Panc1 (cell line): ENCODE measurements at regions not wholly inside any gene's neighbourhood (a gene's known extent, or its start where the extent isn't known, plus 50 kb on each side); places are given as distances from the start of the nearest gene placed in this dataset.

Experiments
- ATAC-seq: fragments of 200-7000 bp; cut with Tn5 transposase; 2 replicates; pipeline ENCODE4 v1.9.1; 2020; ENCODE audit warnings: mild to moderate bottlenecking, moderate library complexity
- BruUV-seq: library from RNA; stranded (reverse); fragments of 400-500 nt; replicated peaks from 2 replicates; lab custom pipeline; 2021; lab: Mats Ljungman, UMichigan
- CTCF ChIA-PET: fragments of 300-600 bp; sonication (Branson Sonifier 250); formaldehyde crosslinking; loops from one replicate; lab custom pipeline; 2022; ENCODE audit warnings: antibody characterized with exemption; lab: Charles Lee
- POLR2A ChIA-PET: fragments of 300-600 bp; sonication (Branson Sonifier 250); formaldehyde crosslinking; loops from one replicate; lab custom pipeline; 2022; ENCODE audit warnings: antibody characterized with exemption; lab: Charles Lee
- DNase-seq: peaks from one replicate; pipeline ENCODE4 v3.0.0-alpha.2; 2010; ENCODE audit warnings: low read depth, low spot score
- H3K27ac ChIP-seq: 2 replicates; pipeline ENCODE4 v1.5.1; 2011; ENCODE audit warnings: mild to moderate bottlenecking, low read length, inconsistent platforms
- H3K27me3 ChIP-seq: fragments of 200-500 bp; sonication (Bioruptor generic); 2 replicates; pipeline ENCODE4 v1.6.0; 2014; ENCODE audit warnings: low read length, inconsistent platforms; ENCODE audit not compliant: control insufficient read depth, insufficient read depth
- H3K36me3 ChIP-seq: fragments of 200-500 bp; sonication (Bioruptor generic); 2 replicates; pipeline ENCODE4 v1.5.1; 2014; ENCODE audit warnings: inconsistent platforms, mild to moderate bottlenecking, low read length, moderate library complexity; ENCODE audit not compliant: control insufficient read depth, insufficient read depth
- H3K4me1 ChIP-seq: 2 replicates; pipeline ENCODE4 v1.5.1; 2011; ENCODE audit warnings: inconsistent platforms, mild to moderate bottlenecking, low read length, moderate library complexity; ENCODE audit not compliant: control insufficient read depth, insufficient read depth
- H3K4me3 ChIP-seq, 2 experiments: 2 replicates each; pipeline ENCODE4 v1.5.1; 2011 to 2012; ENCODE audit warnings: low read depth in 2 of 2, low read length in 2 of 2, mild to moderate bottlenecking in 2 of 2, inconsistent platforms in 1 of 2, moderate library complexity in 1 of 2
- H3K9me3 ChIP-seq: fragments of 200-500 bp; sonication (Bioruptor generic); 2 replicates; pipeline ENCODE4 v1.5.1; 2014; ENCODE audit warnings: low read depth, mild to moderate bottlenecking, inconsistent platforms, low read length, moderate library complexity; ENCODE audit not compliant: control insufficient read depth, insufficient read depth
- CTCF ChIP-seq: fragments of 450-650 bp; IDR thresholded peaks from 2 replicates; pipeline ENCODE4 v1.5.1; 2017; ENCODE audit warnings: mild to moderate bottlenecking
- POLR2AphosphoS5 ChIP-seq: IDR thresholded peaks from 2 replicates; pipeline ENCODE4 v1.6.1; 2012; ENCODE audit warnings: mild to moderate bottlenecking, low read depth, low read length, moderate library complexity
- SIN3A ChIP-seq: IDR thresholded peaks from 2 replicates; pipeline ENCODE4 v1.6.1; 2012; ENCODE audit warnings: low read depth, mild to moderate bottlenecking, low read length, moderate library complexity, borderline replicate concordance; ENCODE audit not compliant: insufficient read depth
- TCF7L2 ChIP-seq: IDR thresholded peaks from 2 replicates; pipeline ENCODE4 v1.6.1; 2011; ENCODE audit warnings: mild to moderate bottlenecking, low read depth, low read length, inconsistent platforms
- in situ Hi-C: cut with HindIII; loops from 2 replicates; pipeline ENCODE4 v1.10.0; 2016; ENCODE audit warnings: low sequenced_read_pairs, low pct_unique_long_range_greater_than_20kb
- intact Hi-C: fragments of 100-400 bp; cut with micrococcal nuclease; formaldehyde crosslinking; loops from one replicate; pipeline ENCODE4 v1.10.0; 2022; ENCODE audit not compliant: unreplicated experiment
- TF ChIP-seq, protein P1 (sequence below), 2 experiments: IDR thresholded peaks; 2 replicates each; pipeline ENCODE4 v1.6.1; 2011 to 2012; ENCODE audit warnings: low read depth in 2 of 2, control low read depth in 1 of 2, low read length in 1 of 2, mild to moderate bottlenecking in 1 of 2, moderate library complexity in 1 of 2; ENCODE audit not compliant: insufficient read depth in 1 of 2

GRCh38 chr2:198268519-198268918, 464.1 kb downstream of the PLCL1 start:
- in situ Hi-C loops: no loop called here
- intact Hi-C loops: no loop called here
- H3K27me3 ChIP-seq: no peaks in the 10 kb centered on the region
- H3K4me1 ChIP-seq: no peaks in the 10 kb centered on the region
- TF ChIP-seq POLR2AphosphoS5: no peak
- no peak for TF ChIP-seq CTCF
- TF ChIP-seq SIN3A: no peak
- no peak for TF ChIP-seq TCF7L2
- H3K27ac ChIP-seq: no peak overlapping the region
- no peaks in the 10 kb centered on the region for H3K36me3 ChIP-seq
- POLR2A ChIA-PET: no interaction called here
- no TSS peak for BruUV-seq
- DNase-seq (no peak), ATAC-seq (no peak)
- H3K9me3 ChIP-seq: no peaks in the 10 kb centered on the region
- no peak overlapping the region for H3K4me3 ChIP-seq
- CTCF ChIA-PET: no interaction called here

DNA sequence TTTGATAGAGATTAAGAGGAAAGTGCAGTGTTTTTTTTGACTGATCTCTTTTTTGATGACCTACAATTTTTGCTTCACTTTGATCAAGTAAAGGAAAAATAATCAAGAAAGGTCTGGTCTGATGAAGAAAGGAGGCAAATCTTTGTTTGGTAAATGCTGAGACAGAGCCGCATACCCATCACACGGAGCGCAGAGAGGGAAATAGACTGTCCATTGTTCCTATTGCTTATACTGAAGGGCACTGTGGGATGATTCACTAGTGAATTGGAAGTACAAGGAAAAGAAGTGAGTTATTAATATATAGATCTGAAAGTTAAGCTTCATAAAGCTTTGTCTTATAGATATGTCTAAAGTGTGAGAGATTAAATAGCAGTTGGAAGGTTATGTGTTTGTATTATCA, 455.1 kb downstream of the PLCL1 start:
- POLR2A ChIA-PET: no interaction called here

More for the DNA sequence above, 455.1 kb downstream of the PLCL1 start:
- CTCF ChIA-PET: no interaction called here
- Histone ChIP-seq H3K36me3 (no peaks in the 10 kb centered on the region), H3K27me3 (no peaks in the 10 kb centered on the region; the same call in 1 of the 2 replicates), H3K27ac (no peak overlapping the region), H3K9me3 (no peaks in the 10 kb centered on the region), H3K4me3 (no peak overlapping the region), H3K4me1 (no peaks in the 10 kb centered on the region)
- intact Hi-C loops: no loop called here
- TF ChIP-seq, protein P1, sequence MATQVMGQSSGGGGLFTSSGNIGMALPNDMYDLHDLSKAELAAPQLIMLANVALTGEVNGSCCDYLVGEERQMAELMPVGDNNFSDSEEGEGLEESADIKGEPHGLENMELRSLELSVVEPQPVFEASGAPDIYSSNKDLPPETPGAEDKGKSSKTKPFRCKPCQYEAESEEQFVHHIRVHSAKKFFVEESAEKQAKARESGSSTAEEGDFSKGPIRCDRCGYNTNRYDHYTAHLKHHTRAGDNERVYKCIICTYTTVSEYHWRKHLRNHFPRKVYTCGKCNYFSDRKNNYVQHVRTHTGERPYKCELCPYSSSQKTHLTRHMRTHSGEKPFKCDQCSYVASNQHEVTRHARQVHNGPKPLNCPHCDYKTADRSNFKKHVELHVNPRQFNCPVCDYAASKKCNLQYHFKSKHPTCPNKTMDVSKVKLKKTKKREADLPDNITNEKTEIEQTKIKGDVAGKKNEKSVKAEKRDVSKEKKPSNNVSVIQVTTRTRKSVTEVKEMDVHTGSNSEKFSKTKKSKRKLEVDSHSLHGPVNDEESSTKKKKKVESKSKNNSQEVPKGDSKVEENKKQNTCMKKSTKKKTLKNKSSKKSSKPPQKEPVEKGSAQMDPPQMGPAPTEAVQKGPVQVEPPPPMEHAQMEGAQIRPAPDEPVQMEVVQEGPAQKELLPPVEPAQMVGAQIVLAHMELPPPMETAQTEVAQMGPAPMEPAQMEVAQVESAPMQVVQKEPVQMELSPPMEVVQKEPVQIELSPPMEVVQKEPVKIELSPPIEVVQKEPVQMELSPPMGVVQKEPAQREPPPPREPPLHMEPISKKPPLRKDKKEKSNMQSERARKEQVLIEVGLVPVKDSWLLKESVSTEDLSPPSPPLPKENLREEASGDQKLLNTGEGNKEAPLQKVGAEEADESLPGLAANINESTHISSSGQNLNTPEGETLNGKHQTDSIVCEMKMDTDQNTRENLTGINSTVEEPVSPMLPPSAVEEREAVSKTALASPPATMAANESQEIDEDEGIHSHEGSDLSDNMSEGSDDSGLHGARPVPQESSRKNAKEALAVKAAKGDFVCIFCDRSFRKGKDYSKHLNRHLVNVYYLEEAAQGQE (IDR thresholded peaks at IDR 0.05; ENCODE audit: insufficient read depth in 1 of 2, low read depth in 2 of 2, low read length in 1 of 2): no peak
- TF ChIP-seq CTCF (no peak), POLR2AphosphoS5 (no peak), TCF7L2 (no peak)
- no TSS peak for BruUV-seq
- DNase-seq: no peak
- ATAC-seq: no peak
- in situ Hi-C loops: no loop called here
